ENCODE measurements at regions not wholly inside any gene's neighbourhood (a gene's known extent, or its start where the extent isn't known, plus 50 kb on each side); places are given as distances from the start of the nearest gene placed in this dataset.

DNA sequence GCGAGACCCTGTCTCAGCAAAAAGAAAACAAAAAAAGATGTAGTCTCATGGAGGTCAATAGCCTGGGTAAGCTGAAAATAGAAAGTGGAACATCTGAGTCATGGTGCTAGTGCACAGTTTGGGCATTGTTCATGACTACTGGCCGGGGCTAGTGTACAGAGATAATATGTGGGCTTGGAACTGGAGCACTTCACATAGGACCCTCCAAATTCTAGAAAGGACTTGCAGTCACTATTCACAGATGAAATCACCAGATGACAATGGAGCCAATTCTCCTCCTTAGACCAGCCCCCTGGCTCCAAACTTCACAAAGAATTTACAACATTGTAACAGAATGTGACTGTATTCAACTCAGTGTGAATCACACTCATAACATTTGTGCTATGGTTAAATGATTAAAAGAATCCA, 367.8 kb upstream of the SLC7A11 start:
- DNase-seq: peak; percentile 52

DNA sequence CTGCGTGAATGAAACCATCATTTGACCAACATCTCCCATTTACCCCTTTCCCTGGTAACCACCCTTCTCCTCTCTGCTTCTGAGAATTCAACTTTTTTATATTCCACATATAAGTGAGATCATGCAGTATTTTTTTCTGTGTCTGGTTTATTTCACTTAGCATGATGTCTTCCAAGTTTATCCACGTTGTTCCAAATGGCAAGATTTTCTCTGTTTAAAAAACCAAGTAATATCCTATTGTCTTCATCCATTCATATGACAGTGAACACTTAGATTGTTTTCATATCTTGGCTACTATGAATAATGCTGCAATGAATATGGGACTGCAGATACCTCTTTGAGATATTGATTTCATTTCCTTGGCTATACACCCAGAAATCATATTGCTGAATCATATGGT, 362.4 kb upstream of the SLC7A11 start:
- DNase-seq: no peak

DNA sequence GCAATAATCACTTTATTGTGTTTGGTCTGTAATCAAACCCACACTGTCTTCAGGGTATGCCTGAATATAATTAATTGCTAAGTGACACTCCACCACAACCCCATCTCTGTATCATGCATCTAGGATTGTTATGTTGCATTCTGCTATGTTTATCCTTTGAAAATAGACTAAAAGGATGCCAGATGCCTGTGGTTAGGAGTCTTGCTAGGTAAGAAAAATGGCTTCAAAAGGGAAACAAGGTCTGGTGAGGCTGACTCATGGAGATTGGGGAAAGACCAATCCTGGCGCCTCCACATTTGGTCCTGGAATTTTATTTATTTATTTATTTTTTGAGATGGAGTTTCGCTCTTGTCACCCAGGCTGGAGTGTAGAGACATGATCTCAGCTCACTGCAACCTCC, 360.5 kb upstream of the SLC7A11 start:
- DNase-seq: no peak

DNA sequence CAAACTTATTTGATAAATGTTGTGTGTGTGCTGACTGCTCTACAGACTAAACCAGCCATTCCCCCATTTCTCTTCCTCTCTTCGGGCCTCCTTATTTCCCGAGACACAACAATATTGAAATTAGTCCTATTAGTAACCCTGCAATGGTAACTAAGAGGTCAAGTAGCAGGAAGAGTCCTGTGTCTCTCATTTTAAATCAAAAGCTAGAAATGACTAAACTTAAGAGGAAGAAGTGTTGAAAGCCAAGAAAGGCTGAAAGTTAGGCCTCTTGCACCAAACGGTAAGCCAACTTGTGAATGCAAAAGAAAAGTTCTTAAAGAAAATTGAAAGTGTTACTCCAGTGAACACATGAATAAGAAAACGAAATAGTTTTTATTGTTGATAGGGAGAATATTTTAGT, 357.8 kb upstream of the SLC7A11 start:
- no peak for DNase-seq

DNA sequence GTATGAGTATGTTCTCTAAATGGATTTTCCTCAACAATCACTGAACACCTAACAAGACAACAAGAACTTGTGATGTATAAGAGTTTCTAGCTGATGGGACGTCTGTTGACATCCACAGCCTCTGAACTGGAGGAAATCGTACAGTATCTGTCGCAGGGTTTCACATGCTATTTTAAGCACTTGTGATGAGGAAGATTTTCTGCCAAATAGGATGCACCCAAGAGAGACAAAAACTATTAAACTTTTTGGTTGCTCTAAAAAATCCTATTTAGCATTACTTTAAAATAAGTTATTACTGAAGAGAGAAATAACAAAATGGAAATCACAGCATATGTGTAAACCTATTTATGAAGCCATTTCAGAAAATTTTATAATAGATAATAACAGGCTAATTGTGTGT, 356.1 kb upstream of the SLC7A11 start:
- DNase-seq: no peak

DNA sequence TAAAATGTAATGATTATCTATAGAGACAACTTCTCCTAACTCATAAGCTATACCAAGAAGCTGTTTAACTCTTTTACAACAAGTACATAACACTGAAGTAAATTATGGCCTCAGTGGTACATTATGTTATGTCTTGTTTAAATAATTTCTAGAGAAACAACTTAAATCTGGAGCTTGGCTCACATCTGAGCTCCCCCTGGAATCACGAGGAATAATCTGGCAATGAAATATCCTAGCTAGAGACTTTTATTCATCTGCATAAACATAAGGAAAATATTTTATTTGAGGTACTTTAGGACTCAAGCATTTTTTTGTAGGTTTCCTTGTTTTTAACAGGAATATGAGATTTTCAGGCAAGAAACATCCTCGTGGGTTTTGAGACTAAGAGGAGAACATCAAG, 354.7 kb upstream of the SLC7A11 start:
- DNase-seq: no peak

DNA sequence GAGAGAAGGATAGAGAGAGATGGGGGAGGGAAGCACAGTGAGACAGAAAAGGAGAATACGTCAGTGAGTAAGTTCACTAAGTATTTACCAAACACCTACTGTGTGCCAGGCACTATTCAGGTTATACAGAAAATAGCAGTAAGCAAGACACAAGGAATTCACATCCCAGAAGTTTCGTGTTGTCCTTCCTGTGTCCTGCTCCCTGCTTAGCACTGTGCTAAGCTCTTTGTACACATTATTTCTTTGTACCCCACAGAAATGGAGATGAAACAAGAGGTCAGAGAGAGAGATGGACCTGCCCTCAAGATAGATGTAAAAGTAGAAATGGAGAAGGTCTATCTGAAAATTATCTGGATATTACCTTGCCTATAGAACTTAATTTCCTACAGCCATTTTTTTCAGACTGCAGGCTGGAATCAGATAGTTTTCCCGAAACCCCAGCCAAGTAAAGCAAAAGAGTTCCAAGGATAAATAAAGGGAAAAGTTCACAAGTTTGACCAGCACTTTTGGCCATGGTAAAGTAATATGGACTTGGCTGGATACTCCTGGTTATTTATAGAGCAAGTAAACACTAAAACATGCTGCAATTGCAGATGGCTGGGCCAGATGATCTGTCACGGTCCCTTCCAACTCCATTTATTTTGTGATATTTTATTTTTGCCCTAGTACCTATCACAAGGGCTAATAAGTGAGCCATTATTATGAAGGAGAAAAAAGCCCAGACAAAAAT, 353.7 kb upstream of the SLC7A11 start:
- no peak for DNase-seq

DNA sequence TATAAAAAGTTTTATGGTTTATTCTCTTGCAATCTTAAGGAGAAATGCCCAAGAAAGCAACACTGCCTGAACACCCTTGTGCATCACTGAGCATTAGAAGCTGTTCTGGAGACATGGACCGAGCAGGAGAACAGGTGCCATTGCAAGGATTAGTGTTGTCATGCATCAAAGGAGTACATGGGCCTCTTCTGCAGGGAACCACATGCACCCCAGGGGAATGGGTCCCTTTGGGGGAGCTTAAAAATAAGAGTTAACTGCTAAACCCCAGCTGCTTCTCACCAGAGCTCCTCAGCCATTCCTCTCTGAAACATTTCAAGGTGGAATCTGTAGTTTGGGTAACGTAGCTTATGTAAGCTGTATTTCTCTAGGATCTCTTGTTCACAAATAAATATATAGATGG, 353.0 kb upstream of the SLC7A11 start:
- no peak for DNase-seq

DNA sequence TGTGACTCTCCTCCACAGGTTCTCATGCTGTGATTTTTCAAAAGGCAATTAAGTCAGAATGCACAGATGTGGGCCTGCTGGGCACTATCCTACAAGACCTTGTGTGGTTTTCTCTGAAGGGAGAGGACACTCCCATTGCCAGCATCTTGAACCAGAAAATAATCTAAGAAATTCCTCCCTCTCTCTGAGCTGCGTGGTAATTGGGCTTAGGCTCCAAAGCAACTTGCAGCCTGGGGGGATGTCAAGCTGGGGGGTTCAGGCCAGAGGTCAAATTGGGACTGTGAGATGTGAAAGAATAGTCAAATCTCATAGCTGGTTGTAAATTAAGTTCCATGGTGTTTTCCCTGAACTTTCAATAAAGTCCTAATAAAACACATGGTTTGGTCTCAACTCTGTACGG, 350.6 kb upstream of the SLC7A11 start:
- DNase-seq: no peak

DNA sequence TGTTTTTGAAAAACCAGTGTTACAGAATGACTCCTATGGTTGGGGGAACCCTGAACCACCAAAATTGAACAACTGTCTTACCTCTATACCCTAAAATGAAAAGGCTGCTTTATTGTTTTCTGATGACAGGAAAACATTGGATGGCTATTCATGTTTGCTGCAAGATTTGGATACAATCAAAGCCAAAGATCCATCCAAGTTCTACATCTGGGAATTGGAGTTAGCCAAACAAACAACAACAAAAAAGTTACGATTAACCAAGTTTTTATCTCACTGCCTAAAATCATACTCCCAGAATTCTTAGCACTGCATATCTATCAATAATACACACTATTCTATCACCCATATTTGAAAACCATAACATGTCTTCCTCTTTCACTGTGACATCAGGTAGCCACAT, 349.7 kb upstream of the SLC7A11 start:
- no peak for DNase-seq

DNA sequence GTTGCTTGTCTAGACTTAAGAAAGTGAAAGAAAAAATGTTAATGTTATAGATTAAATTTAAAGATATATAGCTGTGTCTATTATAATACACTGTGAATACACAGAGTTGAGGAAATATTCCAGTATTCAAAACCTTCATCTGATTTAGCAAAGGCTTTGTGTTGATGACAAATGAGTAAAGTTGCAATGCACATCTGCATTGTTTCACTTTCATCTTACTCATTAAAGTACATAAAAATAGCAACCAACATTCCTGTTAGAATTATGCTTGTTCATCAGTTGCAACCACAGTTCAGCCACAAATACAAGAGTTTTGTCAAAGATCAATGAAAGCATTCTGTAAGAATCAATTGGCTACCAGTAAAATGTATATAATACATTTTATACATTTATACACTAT, 346.4 kb upstream of the SLC7A11 start:
- no peak for DNase-seq

DNA sequence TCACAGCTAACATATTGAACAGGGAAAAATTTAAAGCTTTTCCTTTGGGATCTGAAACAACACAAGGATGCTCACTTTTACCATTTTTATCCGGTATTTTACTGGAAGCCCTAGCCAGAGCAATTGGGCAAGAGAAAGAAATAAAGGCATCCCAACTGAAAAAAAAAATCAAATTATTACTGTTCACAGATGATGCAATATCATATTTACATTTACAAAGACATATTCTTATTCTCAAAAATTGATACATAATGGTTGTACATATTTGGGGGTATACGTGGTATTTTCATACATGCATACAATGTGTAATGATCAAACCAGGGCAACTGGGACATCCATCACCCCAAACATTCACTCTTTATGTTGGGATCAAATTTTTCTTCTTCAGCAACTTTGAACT, 337.0 kb upstream of the SLC7A11 start:
- no peak for DNase-seq

DNA sequence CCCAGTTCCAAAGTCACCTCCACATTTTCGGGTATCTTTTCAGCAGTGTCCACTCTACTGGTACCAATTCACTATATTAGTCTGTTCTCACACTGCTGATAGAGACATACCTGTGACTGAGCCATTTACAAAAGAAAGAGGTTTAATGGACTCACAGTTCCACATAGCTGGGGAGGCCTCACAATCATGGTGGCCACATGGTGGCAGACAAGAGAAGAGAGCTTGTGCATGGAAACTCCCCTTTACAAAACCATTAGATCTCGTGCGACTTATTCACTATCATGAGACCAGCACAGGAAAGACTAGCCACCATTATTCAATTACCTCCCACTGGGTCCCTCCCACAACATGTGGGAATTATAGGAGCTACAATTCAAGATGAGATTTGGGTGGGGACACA, 335.7 kb upstream of the SLC7A11 start:
- DNase-seq: peak; percentile 9

DNA sequence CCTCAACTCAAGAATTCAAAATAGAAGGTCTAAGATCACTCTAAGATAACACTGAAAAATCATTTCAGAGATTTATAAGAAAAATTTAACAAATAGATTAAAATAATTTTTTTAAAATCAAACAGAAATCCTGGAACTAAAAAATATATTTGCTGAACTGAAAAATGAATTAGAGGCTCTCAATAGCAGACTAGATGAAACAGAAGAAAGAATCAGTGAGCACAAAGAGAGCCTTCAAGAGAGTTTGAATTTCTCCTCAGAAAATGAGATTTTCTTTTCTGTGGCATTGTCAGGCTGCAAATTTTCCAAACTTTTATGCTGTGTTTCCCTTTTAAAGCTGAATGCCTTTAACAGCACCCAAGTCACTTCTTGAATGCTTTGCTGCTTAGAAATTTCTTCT, 335.0 kb upstream of the SLC7A11 start:
- DNase-seq: no peak

DNA sequence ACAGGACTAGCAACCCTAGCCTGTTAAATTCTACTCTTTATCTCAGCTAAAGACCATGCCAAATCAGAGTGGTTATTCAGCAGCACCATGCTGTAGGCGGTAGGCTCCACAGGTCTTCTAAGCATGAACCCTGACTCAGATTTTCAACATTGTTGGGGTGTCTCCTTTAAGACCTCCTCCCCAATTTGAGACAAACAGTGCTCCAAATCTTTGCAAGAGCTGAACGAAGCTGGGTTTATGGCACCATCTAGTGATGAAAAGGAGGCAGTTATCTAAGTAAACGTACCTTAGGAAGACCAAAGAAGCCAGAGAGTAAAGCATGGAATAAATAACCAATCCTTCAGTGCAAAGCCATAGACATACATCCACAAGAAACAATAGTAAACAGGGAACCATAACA, 334.5 kb upstream of the SLC7A11 start:
- peak; percentile 24 for DNase-seq

DNA sequence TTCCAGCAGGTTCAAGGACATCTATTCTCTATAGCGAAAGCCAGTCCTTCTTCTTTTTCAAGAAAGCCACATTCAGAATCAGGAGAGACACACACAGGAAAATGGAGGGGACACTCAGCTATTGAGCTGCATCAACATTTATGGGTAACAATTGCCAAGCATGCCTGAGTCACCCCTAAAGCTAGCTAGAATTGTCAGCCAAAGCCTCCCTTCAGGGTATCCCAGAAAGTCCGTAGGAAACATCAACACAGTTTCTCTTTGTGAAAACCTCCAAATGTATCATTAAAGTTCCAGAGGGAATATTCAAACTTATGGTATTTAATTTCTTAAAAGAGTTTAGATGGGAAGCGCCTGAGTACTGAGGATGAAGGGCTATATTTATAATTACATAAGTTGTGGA, 331.1 kb upstream of the SLC7A11 start:
- no peak for DNase-seq

DNA sequence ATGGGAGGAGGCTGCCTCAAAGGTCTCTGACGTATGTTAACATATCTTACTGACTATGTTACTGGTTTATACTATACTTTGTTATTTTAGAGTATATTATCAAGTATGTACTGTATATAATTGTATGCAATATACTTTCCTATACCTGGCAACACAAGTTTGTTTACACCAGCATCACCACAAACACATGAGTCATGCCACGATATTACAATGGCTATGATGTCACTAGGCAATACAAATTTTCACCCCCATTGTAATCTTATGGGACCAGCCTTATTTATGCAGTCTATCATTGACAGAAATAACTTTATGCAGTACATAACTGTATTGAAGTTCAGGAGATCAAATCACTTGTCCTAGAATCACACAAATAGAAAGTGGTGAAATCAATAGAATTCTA, 329.9 kb upstream of the SLC7A11 start:
- no peak for DNase-seq

DNA sequence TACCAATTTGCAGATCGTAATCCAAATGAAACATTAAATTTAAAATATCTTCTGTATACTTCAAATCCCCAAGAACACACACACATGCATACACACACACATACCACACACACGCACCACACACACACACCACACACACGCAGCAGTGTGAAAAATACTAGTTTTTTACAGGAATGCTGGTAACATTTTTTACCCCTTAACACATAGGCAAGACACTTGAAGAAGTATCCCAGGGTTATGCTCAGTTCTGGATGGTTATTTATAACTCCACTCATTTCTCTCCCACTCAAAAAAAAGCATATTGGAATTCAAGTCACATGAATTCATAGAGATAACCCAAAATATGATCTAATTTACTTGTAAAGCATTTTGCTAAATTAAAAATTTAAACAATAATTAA, 325.5 kb upstream of the SLC7A11 start:
- no peak for DNase-seq

DNA sequence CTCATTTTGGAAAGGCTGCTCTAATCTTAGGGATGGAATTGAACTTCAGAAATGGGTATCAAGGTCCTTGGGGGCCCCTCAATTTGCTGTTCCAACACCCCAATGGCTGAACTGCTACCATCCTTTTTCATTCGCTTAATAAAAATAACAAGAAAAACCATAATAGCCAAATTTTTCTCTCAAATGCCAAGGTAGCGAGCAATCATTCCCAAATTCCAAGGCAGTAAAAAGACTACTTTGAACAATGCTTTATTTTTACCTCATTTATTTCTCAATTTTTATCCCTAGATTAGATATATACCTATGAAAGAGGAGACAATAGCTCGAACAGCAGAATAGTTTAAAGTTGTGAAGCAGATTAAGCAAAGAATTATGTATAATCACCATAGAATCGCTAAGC, 323.4 kb upstream of the SLC7A11 start:
- no peak for DNase-seq

DNA sequence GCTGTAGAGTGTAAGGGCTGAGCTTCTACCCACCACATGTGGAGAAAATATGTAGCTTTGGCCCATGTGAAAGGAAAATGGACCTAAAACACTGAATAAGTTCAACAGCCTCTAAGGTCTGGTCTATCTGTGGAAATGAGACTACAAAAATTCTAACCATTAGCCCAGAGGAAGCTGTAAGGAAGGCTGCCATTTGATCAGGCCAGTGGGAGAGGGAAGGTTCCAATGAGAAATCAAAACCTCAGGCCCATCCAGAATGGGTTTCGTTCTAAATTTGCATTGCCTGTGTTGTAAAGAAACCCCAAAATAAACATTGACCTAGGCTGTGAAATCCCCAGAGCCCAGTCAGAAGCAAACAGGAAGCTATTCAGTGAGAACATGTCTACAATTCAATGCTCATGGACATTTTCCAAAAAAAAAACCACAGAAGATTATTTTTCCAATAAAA, 320.4 kb upstream of the SLC7A11 start:
- no peak for DNase-seq

DNA sequence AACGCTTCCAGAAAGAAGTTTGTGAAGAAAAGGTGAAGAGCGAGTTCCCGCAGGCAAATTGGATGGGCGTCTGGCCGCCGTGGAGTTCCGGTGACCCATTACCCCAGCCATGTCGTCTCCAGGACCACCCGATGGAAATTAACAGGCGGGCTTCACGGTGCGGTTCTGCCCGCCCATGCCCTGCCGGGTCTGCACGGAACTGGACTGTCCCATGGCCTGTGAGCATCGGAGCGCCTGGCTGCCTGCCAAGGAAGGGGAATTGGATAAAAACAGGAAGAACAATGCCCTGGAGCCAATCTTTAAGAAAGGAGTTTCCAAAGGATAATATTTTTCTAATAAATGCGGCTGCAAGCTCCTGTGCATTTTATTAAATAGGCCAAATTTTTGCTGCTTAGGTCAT, 319.8 kb upstream of the SLC7A11 start:
- no peak for DNase-seq

DNA sequence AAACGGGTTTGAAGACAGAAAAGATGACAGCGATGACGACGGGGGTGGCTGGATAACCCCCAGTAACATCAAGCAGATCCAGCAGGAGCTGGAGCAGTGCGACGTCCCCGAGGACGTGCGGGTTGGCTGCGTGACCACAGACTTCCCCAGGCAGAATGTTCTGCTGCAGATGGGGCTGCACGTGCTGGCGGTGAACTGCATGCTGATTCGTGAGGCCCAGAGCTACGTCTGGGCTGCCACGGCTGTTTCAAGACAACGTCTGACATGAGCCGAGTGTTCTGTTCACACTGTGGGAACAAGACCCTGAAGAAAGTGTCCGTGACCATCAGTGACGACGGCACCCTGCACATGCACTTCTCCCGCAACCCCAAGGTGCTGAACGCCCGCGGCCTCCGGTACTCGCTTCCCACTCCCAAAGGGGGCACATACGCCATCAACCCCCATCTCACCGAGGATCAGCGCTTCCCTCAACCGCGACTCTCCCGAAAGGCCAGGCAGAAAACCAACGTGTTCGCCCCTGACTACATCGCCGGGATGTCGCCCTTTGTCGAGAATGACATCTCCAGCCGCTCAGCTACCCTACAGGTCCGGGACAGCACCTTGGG, 319.2 kb upstream of the SLC7A11 start:
- no peak for DNase-seq

DNA sequence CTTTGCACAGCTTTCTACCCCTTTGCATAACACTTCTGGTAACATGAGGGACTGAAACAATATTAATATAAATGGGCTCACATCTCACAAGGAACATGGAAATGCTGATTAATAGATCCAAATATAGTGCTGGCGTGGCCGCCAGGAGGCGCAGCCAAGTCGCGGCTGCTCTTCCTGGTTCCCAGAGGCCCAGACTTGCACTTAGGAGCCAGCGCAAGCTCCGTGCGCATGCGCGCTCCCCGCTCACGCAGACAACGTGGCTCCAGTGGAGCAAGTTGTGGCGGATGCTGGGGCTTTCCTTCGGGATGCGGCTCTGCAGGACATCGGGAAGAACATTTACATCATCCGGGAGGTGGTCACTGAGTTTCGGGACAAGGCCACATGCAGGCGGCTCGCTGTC, 318.3 kb upstream of the SLC7A11 start:
- DNase-seq: no peak

DNA sequence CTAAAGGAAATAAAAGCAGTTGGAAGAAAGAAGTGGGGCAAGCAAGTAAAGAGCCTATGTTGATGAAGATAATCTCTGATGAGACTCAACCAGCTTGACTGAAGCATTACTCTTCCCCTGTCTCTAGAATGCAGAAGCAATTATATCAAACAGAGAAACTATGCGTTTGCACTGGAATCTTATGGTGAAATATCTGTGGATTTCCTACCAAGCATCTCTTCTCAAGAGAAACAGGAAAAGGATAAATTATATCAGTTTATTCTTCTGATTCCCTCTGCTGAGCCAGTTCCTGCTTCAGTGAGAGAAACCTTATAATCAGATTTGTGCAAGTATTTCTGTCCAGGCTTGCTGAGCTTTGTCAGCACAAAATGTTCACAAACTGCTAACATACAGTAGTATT, 316.7 kb upstream of the SLC7A11 start:
- no peak for DNase-seq

DNA sequence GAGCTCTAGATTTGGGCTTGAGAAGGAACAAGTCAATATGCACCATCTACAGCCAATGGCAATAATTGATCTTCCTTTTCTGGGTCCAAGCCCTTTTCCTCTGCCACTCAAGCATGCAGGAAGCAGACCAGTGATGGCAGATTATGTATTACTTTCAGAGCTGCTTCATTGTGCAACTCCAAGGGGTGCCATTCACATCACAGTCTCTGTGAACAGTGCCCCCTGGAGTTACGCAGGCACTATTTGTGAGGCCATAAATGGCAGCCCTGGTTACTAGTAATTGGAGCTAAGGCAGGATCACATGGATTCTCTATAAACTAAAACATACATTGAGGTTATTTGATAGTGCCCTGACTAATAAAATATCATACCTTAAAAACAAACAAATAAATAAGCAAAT, 313.4 kb upstream of the SLC7A11 start:
- DNase-seq: peak; percentile 76

All from MV-4-11 (cell line).